ENCODE measurements at regions not wholly inside any gene's neighbourhood (a gene's known extent, or its start where the extent isn't known, plus 50 kb on each side); places are given as distances from the start of the nearest gene placed in this dataset.
"Not testable (repeated sequence)": the region's sequence is repeated elsewhere in the genome, so short reads cannot be mapped to it uniquely, and the experiment has no call there.

GRCh38 chr2:7732497-7732896 is 815.3 kb downstream of the RNF144A start:
- DNase-seq: no peak

GRCh38 chr2:7736646-7737305 is 819.6 kb downstream of the RNF144A start:
- DNase-seq: no peak

GRCh38 chr2:7738596-7738995 is 821.4 kb downstream of the RNF144A start:
- no peak for DNase-seq

- no peak for DNase-seq
Observed at GRCh38 chr2:7740114-7740513, 822.9 kb downstream of the RNF144A start.

- no peak for DNase-seq
Observed at GRCh38 chr2:7742301-7742700, 825.1 kb downstream of the RNF144A start.

GRCh38 chr2:7744827-7745226 is 827.6 kb downstream of the RNF144A start:
- peak; percentile 76 for DNase-seq

GRCh38 chr2:7745369-7745768 is 828.2 kb downstream of the RNF144A start:
- no peak for DNase-seq

- no peak for DNase-seq
Observed at GRCh38 chr2:7748717-7749415, 831.7 kb downstream of the RNF144A start.

- no peak for DNase-seq
Observed at GRCh38 chr2:7749895-7750559, 832.8 kb downstream of the RNF144A start.

- DNase-seq: no peak
Observed at GRCh38 chr2:7752291-7752690, 835.1 kb downstream of the RNF144A start.

GRCh38 chr2:7753777-7754176 is 836.6 kb downstream of the RNF144A start:
- no peak for DNase-seq

- no peak for DNase-seq
Observed at GRCh38 chr2:7755879-7756278, 838.7 kb downstream of the RNF144A start.

- DNase-seq: no peak
Observed at GRCh38 chr2:7758073-7758759, 841.0 kb downstream of the RNF144A start.

- DNase-seq: no peak
Observed at GRCh38 chr2:7759898-7760297, 842.7 kb downstream of the RNF144A start.

- not testable (repeated sequence) for DNase-seq
Observed at GRCh38 chr2:7763418-7763817, 846.2 kb downstream of the RNF144A start.

- DNase-seq: no peak
Observed at GRCh38 chr2:7765236-7765635, 848.0 kb downstream of the RNF144A start.

GRCh38 chr2:7766088-7766722 is 849.0 kb downstream of the RNF144A start:
- DNase-seq: no peak

GRCh38 chr2:7766978-7767565 is 849.9 kb downstream of the RNF144A start:
- no peak for DNase-seq

- DNase-seq: no peak
Observed at GRCh38 chr2:7767902-7768301, 850.7 kb downstream of the RNF144A start.

GRCh38 chr2:7771781-7772180 is 854.6 kb downstream of the RNF144A start:
- DNase-seq: no peak

GRCh38 chr2:7773362-7774360 is 856.4 kb downstream of the RNF144A start:
- peak; percentile 69 for DNase-seq
